Central memory CD4-positive, alpha-beta T cell (primary cell): ENCODE measurements at regions not wholly inside any gene's neighbourhood (a gene's known extent, or its start where the extent isn't known, plus 50 kb on each side); places are given as distances from the start of the nearest gene placed in this dataset.
"Not testable (repeated sequence)": the region's sequence is repeated elsewhere in the genome, so short reads cannot be mapped to it uniquely, and the experiment has no call there.

Source experiments
- DNase-seq: peaks from one replicate; pipeline ENCODE4 v3.0.0; 2022

GRCh38 chr4:20122198-20122988 lies 129.3 kb upstream of the SLIT2 start:
- DNase-seq: no peak

- no peak for DNase-seq
Measured at GRCh38 chr4:20119141-20119540, 132.6 kb upstream of the SLIT2 start.

GRCh38 chr4:20109391-20109790 lies 142.3 kb upstream of the SLIT2 start:
- no peak for DNase-seq

GRCh38 chr4:20106921-20107320 lies 144.8 kb upstream of the SLIT2 start:
- DNase-seq: no peak

GRCh38 chr4:20101831-20102230 lies 149.9 kb upstream of the SLIT2 start:
- no peak for DNase-seq

GRCh38 chr4:20096911-20097310 lies 154.8 kb upstream of the SLIT2 start:
- DNase-seq: no peak

GRCh38 chr4:20095805-20096541 lies 155.7 kb upstream of the SLIT2 start:
- no peak for DNase-seq

GRCh38 chr4:20091781-20092180 lies 159.9 kb upstream of the SLIT2 start:
- no peak for DNase-seq

- no peak for DNase-seq
Measured at GRCh38 chr4:20087522-20087911, 164.2 kb upstream of the SLIT2 start.

GRCh38 chr4:20086799-20087521 lies 164.7 kb upstream of the SLIT2 start:
- no peak for DNase-seq

GRCh38 chr4:20086067-20086798 lies 165.5 kb upstream of the SLIT2 start:
- DNase-seq: no peak

GRCh38 chr4:20085653-20086052 lies 166.1 kb upstream of the SLIT2 start:
- DNase-seq: no peak

- DNase-seq: no peak
Measured at GRCh38 chr4:20085156-20085555, 166.5 kb upstream of the SLIT2 start.

- DNase-seq: no peak
Measured at GRCh38 chr4:20084488-20084887, 167.2 kb upstream of the SLIT2 start.

- no peak for DNase-seq
Measured at GRCh38 chr4:20078644-20079043, 173.1 kb upstream of the SLIT2 start.

- no peak for DNase-seq
Measured at GRCh38 chr4:20075248-20075871, 176.3 kb upstream of the SLIT2 start.

- no peak for DNase-seq
Measured at GRCh38 chr4:20074450-20074849, 177.3 kb upstream of the SLIT2 start.

GRCh38 chr4:20065952-20066351 lies 185.8 kb upstream of the SLIT2 start:
- no peak for DNase-seq

- not testable (repeated sequence) for DNase-seq
Measured at GRCh38 chr4:20062857-20063256, 188.8 kb upstream of the SLIT2 start.

GRCh38 chr4:20062054-20062453 lies 189.7 kb upstream of the SLIT2 start:
- no peak for DNase-seq

- DNase-seq: no peak
Measured at GRCh38 chr4:20050768-20051167, 200.9 kb upstream of the SLIT2 start.

- DNase-seq: no peak
Measured at GRCh38 chr4:20049889-20050288, 201.8 kb upstream of the SLIT2 start.
